ENCODE measurements at regions not wholly inside any gene's neighbourhood (a gene's known extent, or its start where the extent isn't known, plus 50 kb on each side); places are given as distances from the start of the nearest gene placed in this dataset.

GRCh38 chr11:96595011-96595410, 205.2 kb downstream of the JRKL start:
- TF ChIP-seq CTCF (IDR thresholded peaks at IDR 0.05; ENCODE audit: control insufficient read depth, insufficient read depth, low read depth, low read length, missing control alignments) = no peak
- H3K4me3 ChIP-seq (ENCODE audit: control insufficient read depth, low read depth, low read length) = no peak overlapping the region
- no peak for DNase-seq (ENCODE audit: low read depth)

- DNase-seq (ENCODE audit: low read depth) = no peak
- no peak overlapping the region for H3K4me3 ChIP-seq (ENCODE audit: control insufficient read depth, low read depth, low read length)
- no peak for TF ChIP-seq CTCF (IDR thresholded peaks at IDR 0.05; ENCODE audit: control insufficient read depth, insufficient read depth, low read depth, low read length, missing control alignments)
Measured at GRCh38 chr11:96607864-96608558, 218.2 kb downstream of the JRKL start.

- H3K4me3 ChIP-seq (ENCODE audit: control insufficient read depth, low read depth, low read length) = no peak overlapping the region
- DNase-seq (ENCODE audit: low read depth) = no peak
- no peak for TF ChIP-seq CTCF (IDR thresholded peaks at IDR 0.05; ENCODE audit: control insufficient read depth, insufficient read depth, low read depth, low read length, missing control alignments)
Measured at GRCh38 chr11:96614101-96614500, 224.3 kb downstream of the JRKL start.

DNA sequence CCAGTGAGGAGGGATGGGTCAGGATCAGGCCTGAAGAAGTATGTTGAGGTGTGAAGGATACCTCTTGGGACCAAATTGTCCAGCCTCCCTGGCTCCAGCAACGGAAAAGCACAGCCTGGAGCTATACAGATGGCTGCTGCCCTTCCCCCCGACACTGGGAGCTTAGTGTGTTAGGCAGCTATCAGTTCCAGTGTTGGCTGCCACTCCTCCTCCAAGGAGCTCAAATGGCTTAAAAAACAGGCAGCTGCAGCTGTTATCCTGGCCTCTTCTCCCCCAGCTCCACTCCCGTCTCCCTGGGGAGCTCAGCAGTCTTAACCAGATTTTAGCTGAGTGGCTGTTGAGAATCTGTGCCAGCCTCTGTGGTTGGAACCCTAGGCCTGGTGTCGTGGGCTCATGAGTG, 225.0 kb downstream of the JRKL start:
- H3K4me3 ChIP-seq (ENCODE audit: control insufficient read depth, low read depth, low read length) = no peak overlapping the region
- DNase-seq (ENCODE audit: low read depth) = no peak
- TF ChIP-seq CTCF (IDR thresholded peaks at IDR 0.05; ENCODE audit: control insufficient read depth, insufficient read depth, low read depth, low read length, missing control alignments) = no peak

DNA sequence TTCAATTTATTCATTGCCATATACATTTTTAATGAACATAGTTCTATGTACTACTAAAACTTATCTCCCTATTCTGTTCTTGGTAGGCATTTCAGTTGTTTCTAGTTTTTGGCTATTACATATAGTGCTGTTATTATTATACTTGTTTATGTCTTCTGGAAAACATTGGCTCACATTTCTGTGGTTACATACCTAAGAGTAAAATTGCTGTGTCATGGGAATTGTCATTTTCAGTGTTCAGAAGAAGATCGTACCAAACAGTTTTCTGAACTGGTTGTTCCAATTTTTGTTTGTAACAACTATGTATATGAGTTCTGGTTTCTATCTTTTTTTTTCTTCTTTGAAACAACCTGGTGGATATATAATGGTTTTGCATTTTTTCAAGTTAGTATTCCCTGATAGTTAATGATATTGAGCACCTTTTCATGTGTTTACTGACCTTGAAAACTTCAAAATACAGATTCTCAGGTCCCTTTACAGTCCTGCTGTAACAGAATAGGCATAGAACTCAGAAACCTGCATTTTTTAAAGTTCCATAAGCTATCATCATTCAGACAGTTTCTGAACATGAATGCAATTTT, 230.7 kb downstream of the JRKL start:
- no peak for DNase-seq (ENCODE audit: low read depth)
- H3K4me3 ChIP-seq (ENCODE audit: control insufficient read depth, low read depth, low read length) = no peak overlapping the region
- no peak for TF ChIP-seq CTCF (IDR thresholded peaks at IDR 0.05; ENCODE audit: control insufficient read depth, insufficient read depth, low read depth, low read length, missing control alignments)

DNA sequence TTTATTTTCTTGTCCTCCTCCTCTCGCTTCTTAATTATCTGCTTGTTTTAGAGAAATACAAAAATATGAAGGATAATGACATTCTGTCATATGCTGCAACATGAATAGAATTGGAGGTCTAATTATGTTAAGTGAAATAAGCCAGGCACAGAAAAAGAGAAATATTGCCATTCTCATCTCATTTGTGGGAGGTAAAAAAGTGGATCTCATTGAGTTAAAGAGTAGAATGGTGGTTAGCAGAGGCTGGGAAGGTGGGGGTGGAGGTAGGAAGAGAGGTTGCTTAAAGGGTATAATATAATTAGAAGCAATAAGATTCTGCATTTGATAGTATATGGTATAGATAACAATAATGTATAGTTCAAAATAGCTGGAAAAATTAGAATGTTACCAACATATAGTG, 231.3 kb downstream of the JRKL start:
- TF ChIP-seq CTCF (IDR thresholded peaks at IDR 0.05; ENCODE audit: control insufficient read depth, insufficient read depth, low read depth, low read length, missing control alignments) = no peak
- H3K4me3 ChIP-seq (ENCODE audit: control insufficient read depth, low read depth, low read length) = no peak overlapping the region
- DNase-seq (ENCODE audit: low read depth) = no peak
